Fibroblast of lung (primary cell): ENCODE measurements at regions not wholly inside any gene's neighbourhood (a gene's known extent, or its start where the extent isn't known, plus 50 kb on each side); places are given as distances from the start of the nearest gene placed in this dataset.

Source experiments
- DNase-seq, 2 donors: peaks; one replicate each; pipeline versions ENCODE4 v3.0.0 to v3.0.0-alpha.2; 2010; ENCODE audit warnings: low read depth in 2 of 2
- H2AFZ ChIP-seq: 2 replicates; pipeline ENCODE4 v1.5.1; 2012; ENCODE audit warnings: low read length, control low read depth, inconsistent platforms
- H3K27ac ChIP-seq: 2 replicates; pipeline ENCODE4 v1.5.1; 2011; ENCODE audit warnings: low read length, control low read depth; ENCODE audit not compliant: insufficient read depth
- H3K27me3 ChIP-seq: 2 replicates; pipeline ENCODE4 v1.5.1; 2011; ENCODE audit warnings: mild to moderate bottlenecking, low read length; ENCODE audit not compliant: control insufficient read depth, insufficient read depth
- H3K36me3 ChIP-seq: 2 replicates; pipeline ENCODE4 v1.5.1; 2011; ENCODE audit warnings: low read length; ENCODE audit not compliant: control insufficient read depth, insufficient read depth
- H3K4me1 ChIP-seq: 2 replicates; pipeline ENCODE4 v1.5.1; 2011; ENCODE audit warnings: low read length; ENCODE audit not compliant: control insufficient read depth, insufficient read depth; ENCODE audit errors: extremely low read depth
- H3K4me2 ChIP-seq: 2 replicates; pipeline ENCODE4 v1.5.1; 2011; ENCODE audit warnings: low read length, control low read depth; ENCODE audit not compliant: insufficient read depth; ENCODE audit errors: extremely low read depth
- H3K4me3 ChIP-seq, 4 experiments: fragments of 200-600 bp in 1 of 4; sonication (generic) in 1 of 4; replicated peaks in 1 of 4; 2 replicates each; pipeline ENCODE4 v1.5.1; 2011 to 2016; ENCODE audit warnings: low read length in 4 of 4, low read depth in 3 of 4, mild to moderate bottlenecking in 3 of 4, control low read depth in 2 of 4, inconsistent platforms in 1 of 4, mixed read lengths in 1 of 4; ENCODE audit not compliant: insufficient read depth in 1 of 4; ENCODE audit errors: control extremely low read depth in 1 of 4
- H3K79me2 ChIP-seq: 2 replicates; pipeline ENCODE4 v1.5.1; 2012; ENCODE audit warnings: mild to moderate bottlenecking, low read length, inconsistent platforms; ENCODE audit not compliant: control insufficient read depth, insufficient read depth
- H3K9ac ChIP-seq: 2 replicates; pipeline ENCODE4 v1.5.1; 2011; ENCODE audit warnings: mild to moderate bottlenecking, low read length, control low read depth; ENCODE audit not compliant: insufficient read depth
- H3K9me3 ChIP-seq: 2 replicates; pipeline ENCODE4 v1.5.1; 2012; ENCODE audit warnings: low read depth, low read length; ENCODE audit not compliant: control insufficient read depth, insufficient read depth
- H4K20me1 ChIP-seq: 2 replicates; pipeline ENCODE4 v1.5.1; 2011; ENCODE audit warnings: low read length; ENCODE audit not compliant: control insufficient read depth, insufficient read depth; ENCODE audit errors: extremely low read depth
- CTCF ChIP-seq, 2 donors: IDR thresholded peaks in 1 of 2; conservative IDR thresholded peaks in 1 of 2; 1 replicate in 1 of 2; 2 replicates in 1 of 2; pipeline ENCODE4 v1.5.1; 2011 to 2012; ENCODE audit warnings: low read length in 2 of 2, control low read depth in 1 of 2, inconsistent platforms in 1 of 2, low read depth in 1 of 2, mild to moderate bottlenecking in 1 of 2
- EZH2 ChIP-seq: IDR thresholded peaks from 2 replicates; pipeline ENCODE4 v1.5.1; 2012; ENCODE audit warnings: low read length, control low read depth, mild to moderate bottlenecking; ENCODE audit errors: missing control alignments

GRCh38 chr22:23396362-23397007 is 183.6 kb downstream of the IGLL1 start:
- DNase-seq, result no peak
- no peaks in the 10 kb centered on the region for H3K9me3 ChIP-seq
- H4K20me1 ChIP-seq, result no peaks in the 10 kb centered on the region
- H3K27ac ChIP-seq, result no peak overlapping the region
- H3K27me3 ChIP-seq, result no peaks in the 10 kb centered on the region
- H3K4me1 ChIP-seq, result no peaks in the 10 kb centered on the region
- TF ChIP-seq EZH2, result no peak
- TF ChIP-seq CTCF (conservative IDR thresholded peaks at IDR 0.05 in 1 of 2, IDR thresholded peaks at IDR 0.05 in 1 of 2; ENCODE audit: low read depth in 1 of 2, low read length in 2 of 2), result no peak
- no peak overlapping the region for H3K9ac ChIP-seq
- no peaks in the 10 kb centered on the region for H3K79me2 ChIP-seq
- no peaks in the 10 kb centered on the region for H3K36me3 ChIP-seq
- no peak overlapping the region for H3K4me2 ChIP-seq
- H3K4me3 ChIP-seq, result no peak overlapping the region
- H2AFZ ChIP-seq, result no peak overlapping the region

- H3K4me2 ChIP-seq, result no peak overlapping the region
- H3K27ac ChIP-seq, result no peak overlapping the region
- TF ChIP-seq CTCF (conservative IDR thresholded peaks at IDR 0.05 in 1 of 2, IDR thresholded peaks at IDR 0.05 in 1 of 2; ENCODE audit: low read depth in 1 of 2, low read length in 2 of 2) (no peak), EZH2 (no peak)
- H3K4me3 ChIP-seq, result no peak overlapping the region
- H3K36me3 ChIP-seq, result no peaks in the 10 kb centered on the region
- H4K20me1 ChIP-seq, result no peaks in the 10 kb centered on the region
- no peaks in the 10 kb centered on the region for H3K27me3 ChIP-seq
- no peak for DNase-seq
- no peaks in the 10 kb centered on the region for H3K4me1 ChIP-seq
- no peak overlapping the region for H2AFZ ChIP-seq
- no peaks in the 10 kb centered on the region for H3K79me2 ChIP-seq
- no peak overlapping the region for H3K9ac ChIP-seq
- no peaks in the 10 kb centered on the region for H3K9me3 ChIP-seq
Observed at GRCh38 chr22:23395530-23396361, 184.3 kb downstream of the IGLL1 start.

DNA sequence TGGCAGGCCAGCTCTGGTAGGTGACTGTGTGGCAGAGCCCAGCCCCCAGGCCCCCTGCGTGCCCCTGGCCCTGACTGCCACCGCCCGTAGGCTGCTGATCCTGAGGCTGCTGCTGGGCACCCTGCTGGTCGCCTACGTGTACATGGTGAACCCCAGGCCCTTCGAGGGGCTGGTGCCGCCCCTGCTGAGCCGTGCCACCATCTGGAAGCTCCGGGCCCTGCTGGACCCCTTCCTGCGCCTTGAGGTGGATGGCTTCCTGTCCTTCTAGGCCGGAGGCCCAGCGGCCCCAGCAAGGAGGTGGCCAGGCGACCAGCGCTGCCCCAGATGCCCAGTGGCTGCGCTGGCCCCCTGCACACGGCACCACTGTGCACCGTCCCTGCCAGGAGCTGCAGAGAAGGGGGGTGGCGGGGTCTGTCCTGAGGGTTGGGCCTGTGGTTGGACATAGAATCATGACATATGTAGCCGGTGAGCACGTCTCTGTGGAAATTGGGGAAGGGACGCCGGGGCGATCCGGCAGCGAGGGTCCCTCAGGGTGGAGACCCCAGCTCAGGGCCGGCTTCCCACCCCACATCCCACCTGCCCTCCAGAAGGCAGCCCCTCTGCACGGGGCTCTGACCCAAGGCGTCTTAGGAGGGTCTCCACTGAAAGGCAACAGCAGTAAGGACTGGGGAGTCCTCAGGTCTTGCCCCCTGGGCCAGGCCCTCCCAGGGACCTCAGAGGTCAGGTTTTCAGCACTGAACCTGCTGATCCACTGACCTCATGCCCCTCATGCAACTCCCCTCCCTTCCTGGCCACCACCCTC is 185.4 kb downstream of the IGLL1 start:
- no peaks in the 10 kb centered on the region for H3K79me2 ChIP-seq
- no peaks in the 10 kb centered on the region for H3K27me3 ChIP-seq
- DNase-seq, result no peak
- H3K9ac ChIP-seq, result no peak overlapping the region
- H2AFZ ChIP-seq, result no peak overlapping the region
- H4K20me1 ChIP-seq, result no peaks in the 10 kb centered on the region
- H3K4me2 ChIP-seq, result no peak overlapping the region
- no peak overlapping the region for H3K27ac ChIP-seq
- H3K4me3 ChIP-seq, result no peak overlapping the region
- no peaks in the 10 kb centered on the region for H3K4me1 ChIP-seq
- H3K36me3 ChIP-seq, result no peaks in the 10 kb centered on the region
- no peaks in the 10 kb centered on the region for H3K9me3 ChIP-seq
- TF ChIP-seq CTCF (conservative IDR thresholded peaks at IDR 0.05 in 1 of 2, IDR thresholded peaks at IDR 0.05 in 1 of 2; ENCODE audit: low read depth in 1 of 2, low read length in 2 of 2), result no peak
- TF ChIP-seq EZH2, result no peak
